Heart left ventricle (tissue), 16 donors: ENCODE measurements at regions not wholly inside any gene's neighbourhood (a gene's known extent, or its start where the extent isn't known, plus 50 kb on each side); places are given as distances from the start of the nearest gene placed in this dataset.
"Not testable (repeated sequence)": the region's sequence is repeated elsewhere in the genome, so short reads cannot be mapped to it uniquely, and the experiment has no call there.

Source experiments
- ATAC-seq, 4 donors: fragments of 200-7000 bp; cut with Tn5 transposase; one replicate each; pipeline ENCODE4 v1.9.1; 2020 to 2022; ENCODE audit warnings: moderate library complexity in 4 of 4, mild to moderate bottlenecking in 3 of 4, moderate number of reproducible peaks in 1 of 4
- DNase-seq, 5 donors: peaks; one replicate each; pipeline ENCODE4 v3.0.0-alpha.2; 2020
- H3K27ac ChIP-seq, 12 donors: fragments of 200-600 bp; sonication (generic) in 4 of 12; one replicate each; pipeline versions ENCODE4 v1.5.0 to v1.8.0; 2016 to 2022; ENCODE audit warnings: mild to moderate bottlenecking in 2 of 12
- H3K27me3 ChIP-seq, 9 donors: fragments of 200-600 bp; sonication (generic) in 2 of 9; one replicate each; pipeline versions ENCODE4 v1.5.1 to v1.8.0; 2016 to 2022; ENCODE audit warnings: mild to moderate bottlenecking in 3 of 9
- H3K36me3 ChIP-seq, 9 donors: fragments of 200-600 bp; sonication (generic) in 2 of 9; one replicate each; pipeline versions ENCODE4 v1.5.0 to v1.8.0; 2018 to 2022; ENCODE audit warnings: mild to moderate bottlenecking in 2 of 9
- H3K4me1 ChIP-seq, 12 donors: fragments of 200-600 bp; sonication (generic) in 4 of 12; one replicate each; pipeline versions ENCODE4 v1.5.0 to v1.8.0; 2016 to 2022; ENCODE audit warnings: mild to moderate bottlenecking in 3 of 12
- H3K4me3 ChIP-seq, 12 donors: fragments of 200-600 bp; sonication (generic) in 4 of 12; one replicate each; pipeline versions ENCODE4 v1.5.0 to v1.8.0; 2017 to 2022; ENCODE audit warnings: mild to moderate bottlenecking in 9 of 12, moderate library complexity in 4 of 12
- H3K9me3 ChIP-seq, 12 donors: fragments of 200-600 bp; sonication (generic) in 4 of 12; one replicate each; pipeline versions ENCODE4 v1.5.0 to v1.8.0; 2016 to 2022; ENCODE audit warnings: mild to moderate bottlenecking in 1 of 12
- WGBS, 4 donors: extraction: QIAGEN DNeasy Blood & Tissue Kit in 2 of 4; methylation state at CpG; one replicate each; pipeline versions ENCODE4 v1.1.5 to v1.1.7; 2013 to 2018; 5-methylcytosine and 5-hydroxymethylcytosine counted together
- intact Hi-C, 10 donors: fragments of 100-400 bp; cut with DNase I; formaldehyde crosslinking; loops; one replicate each; pipeline versions ENCODE4 v1.11.1 to v1.14.2; 2022
- donor health status: ischemic (EF 13 %, LVEDD 7.1; RV severe dilation, severe dysfunction).
- donor health status: healthy with polysubstance abuse.
- donor health status: DM: no; HTN: yes; CAD: no.
- donor health status: DM: no; HTN: no; CAD: no.
- donor health status: ischemic (EF 25% LVEDD 6.9; RV normal size, moderate dysfunction).
- donor health status: ischemic (EF 25% LVEDD 5.7; RV mildly dilated, moderate dysfunction).
- donor health status: healthy.
- donor health status: DM: yes; HTN: yes; CAD: no.
- donor health status: ischemic (EF 35%, LVEDD 5.7; RV mildly dilated, moderate dysfunction).
- donor health status: nonischemic (EF 11% LVEDD 7.7; RV severe dilation, severe dysfunction).
- donor health status: DM: yes; HTN: yes; CAD: no.
- donor health status: PGD.
- donor health status: ischemic (EF 29% LVEDD 5.4; RV normal size, mild dysfunction).
- donor health status: nonischemic (EF 23%, LVEDD 6.1; RV moderate dilation, normal function).

DNA sequence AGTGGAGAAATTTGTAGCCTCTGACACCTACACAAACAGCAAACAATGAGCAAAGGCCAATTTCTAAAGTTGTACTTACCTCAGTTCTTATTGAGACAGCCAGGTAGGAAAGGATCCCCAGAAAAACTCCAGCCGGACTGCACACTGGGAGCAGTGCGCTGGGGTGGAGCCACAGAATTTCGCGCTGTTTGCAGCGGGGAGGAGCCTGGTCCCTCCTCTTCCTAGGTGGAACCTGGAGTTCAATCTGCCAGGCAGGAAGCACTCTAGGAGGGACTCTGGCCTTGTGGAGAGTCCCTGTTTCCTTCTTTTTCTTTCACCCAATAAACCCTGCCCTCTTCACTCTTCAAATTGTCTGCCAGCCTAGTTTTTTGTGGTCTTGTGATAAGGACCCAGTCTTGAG, 259.9 kb downstream of the ZFY start:
- H3K4me1 ChIP-seq, H3K9me3 ChIP-seq, ATAC-seq, H3K27ac ChIP-seq, H3K4me3 ChIP-seq, H3K27me3 ChIP-seq, intact Hi-C loops, H3K36me3 ChIP-seq, DNase-seq: not testable (repeated sequence)
- 87% methylated on average over 5 of the region's 5 CpGs; no CpG with 5 or more reads in 3 of the 4 donors for WGBS, 4 donors

DNA sequence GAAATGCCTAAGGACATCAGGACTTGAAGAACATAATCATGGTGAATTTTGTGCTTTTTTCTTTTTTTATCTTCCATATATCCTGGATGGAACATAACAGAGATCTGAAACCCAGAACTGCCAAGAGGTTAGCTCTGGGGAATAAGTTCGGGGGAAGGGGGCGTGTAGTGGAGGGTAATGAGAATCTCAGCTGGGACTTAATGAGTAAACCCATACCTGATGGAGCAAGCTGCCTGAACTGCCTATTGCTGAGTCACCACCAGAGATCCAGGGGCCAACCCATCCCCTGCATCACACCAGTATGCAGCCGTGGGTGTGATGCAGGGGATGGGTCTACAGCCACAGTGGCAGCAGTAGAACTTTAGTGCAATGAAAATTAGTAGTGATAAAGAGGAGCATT, 267.1 kb downstream of the ZFY start:
- H3K27me3 ChIP-seq, ATAC-seq, H3K4me1 ChIP-seq, H3K4me3 ChIP-seq, DNase-seq, H3K9me3 ChIP-seq, intact Hi-C loops, H3K36me3 ChIP-seq, H3K27ac ChIP-seq: not testable (repeated sequence)
- 53 to 61% methylated on average over 2 of the region's 3 CpGs; no CpG with 5 or more reads in 2 of the 4 donors for WGBS, 4 donors

DNA sequence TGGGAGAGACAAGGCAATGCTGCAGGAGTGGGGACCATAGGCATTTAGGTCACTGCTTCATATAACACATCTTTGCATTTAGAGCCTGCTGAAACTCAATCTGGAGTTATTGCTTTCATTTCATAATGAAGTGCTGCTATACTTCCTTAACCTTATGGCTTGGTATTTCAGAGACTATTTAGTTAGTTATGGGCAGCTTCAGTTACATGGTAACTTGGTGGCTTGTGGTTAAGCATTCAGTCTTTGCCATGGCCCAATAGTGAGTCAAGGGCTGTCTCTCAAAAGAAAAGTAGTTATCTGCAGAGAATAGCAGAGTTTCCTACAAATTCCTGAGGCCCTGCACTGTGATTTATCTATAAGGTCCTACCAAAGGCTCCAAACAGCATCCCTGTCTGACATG, 271.6 kb downstream of the ZFY start:
- H3K4me3 ChIP-seq, DNase-seq, H3K4me1 ChIP-seq, H3K27ac ChIP-seq, intact Hi-C loops, ATAC-seq, H3K27me3 ChIP-seq, H3K9me3 ChIP-seq, H3K36me3 ChIP-seq: not testable (repeated sequence)

DNA sequence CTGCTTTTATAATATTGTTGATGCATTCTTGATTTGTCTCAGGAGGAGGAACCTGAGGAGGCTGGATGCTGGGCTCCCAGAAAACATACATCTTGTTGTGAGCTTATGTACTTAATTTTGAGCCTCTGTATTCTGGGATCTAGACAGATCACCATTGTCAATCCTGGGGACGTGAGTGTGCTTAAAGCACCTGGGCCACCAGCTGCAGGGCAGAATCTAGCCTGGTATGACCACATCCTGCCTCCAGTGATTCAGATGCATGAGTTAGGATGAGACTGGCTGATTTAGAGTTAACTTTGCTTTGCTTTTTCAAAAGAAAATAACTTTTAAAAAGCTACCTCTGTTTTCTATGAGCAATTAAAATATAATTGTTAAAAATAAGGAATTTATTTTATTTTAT, 278.0 kb downstream of the ZFY start:
- DNase-seq, ATAC-seq, H3K4me3 ChIP-seq, H3K36me3 ChIP-seq, intact Hi-C loops, H3K9me3 ChIP-seq, H3K27ac ChIP-seq, H3K27me3 ChIP-seq, H3K4me1 ChIP-seq: not testable (repeated sequence)
- 18 to 32% methylated on average over 1 of the region's 1 CpG; no CpG with 5 or more reads in 2 of the 4 donors for WGBS, 4 donors

DNA sequence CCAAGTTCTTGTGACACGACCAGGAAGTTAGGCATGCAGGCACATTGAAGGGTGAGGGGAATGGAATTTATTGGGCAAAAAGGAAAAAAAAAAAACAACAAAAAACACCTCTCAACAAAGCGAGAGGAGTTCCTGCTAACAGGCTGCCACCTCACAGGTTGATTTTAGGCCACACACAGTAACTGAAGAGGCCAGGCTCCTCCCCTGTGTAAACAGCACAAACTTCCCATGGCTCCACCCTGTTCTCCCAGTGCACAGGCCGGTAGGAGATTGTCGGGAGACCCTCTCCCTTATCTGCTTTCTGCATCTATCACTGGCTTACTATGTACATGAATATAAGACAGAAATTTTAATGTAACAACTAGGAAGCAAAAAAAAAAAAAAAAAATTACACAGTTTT, 283.0 kb downstream of the ZFY start:
- H3K27me3 ChIP-seq, H3K4me1 ChIP-seq, DNase-seq, H3K9me3 ChIP-seq, H3K27ac ChIP-seq, intact Hi-C loops, H3K36me3 ChIP-seq, H3K4me3 ChIP-seq, ATAC-seq: not testable (repeated sequence)
- 51 to 60% methylated on average over 3 of the region's 4 CpGs; no CpG with 5 or more reads in 2 of the 4 donors for WGBS, 4 donors

DNA sequence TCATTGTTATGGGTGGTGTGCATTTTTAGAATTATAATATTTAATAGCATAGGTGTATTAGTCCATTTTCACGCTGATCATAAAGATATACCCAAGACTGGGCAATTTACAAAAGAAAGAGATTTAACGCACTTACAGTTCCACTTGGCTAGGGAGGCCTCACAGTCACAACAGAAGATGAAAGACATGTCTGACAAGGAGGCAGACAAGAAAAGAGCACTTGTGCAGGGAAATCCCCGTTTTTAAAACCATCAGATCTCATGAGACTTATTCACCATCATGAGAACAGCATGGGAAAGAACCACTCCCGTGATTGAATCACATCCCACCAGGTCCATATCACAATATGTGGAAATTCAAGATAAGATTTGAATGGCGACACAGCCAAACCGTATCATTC, 283.4 kb downstream of the ZFY start:
- H3K36me3 ChIP-seq, H3K4me3 ChIP-seq, DNase-seq, H3K27ac ChIP-seq, H3K9me3 ChIP-seq, H3K27me3 ChIP-seq, intact Hi-C loops, ATAC-seq, H3K4me1 ChIP-seq: not testable (repeated sequence)
- 59 to 66% methylated on average over 6 of the region's 6 CpGs; no CpG with 5 or more reads in 2 of the 4 donors for WGBS, 4 donors

DNA sequence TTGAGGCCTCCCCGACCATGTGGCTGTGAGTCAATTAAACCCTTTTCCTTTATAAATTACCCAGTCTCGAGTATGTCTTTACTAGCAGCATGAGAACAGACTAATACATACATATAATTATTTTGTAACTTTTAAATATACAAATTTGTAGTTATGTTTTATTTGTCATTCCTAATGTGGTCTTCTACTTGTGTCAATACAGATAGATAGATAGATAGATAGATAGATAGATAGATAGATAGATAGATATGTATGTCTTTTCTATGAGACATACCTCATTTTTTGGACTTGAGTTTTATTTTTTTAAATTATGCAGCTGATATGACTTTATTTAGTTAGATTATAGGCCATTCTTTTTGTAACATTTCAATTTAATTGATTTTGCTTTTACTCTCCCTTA, 316.0 kb upstream of the TGIF2LY start:
- DNase-seq, H3K4me1 ChIP-seq, H3K4me3 ChIP-seq, H3K27ac ChIP-seq, intact Hi-C loops, H3K27me3 ChIP-seq, ATAC-seq, H3K36me3 ChIP-seq, H3K9me3 ChIP-seq: not testable (repeated sequence)
- 55 to 62% methylated on average over 2 of the region's 2 CpGs; no CpG with 5 or more reads in 2 of the 4 donors for WGBS, 4 donors

DNA sequence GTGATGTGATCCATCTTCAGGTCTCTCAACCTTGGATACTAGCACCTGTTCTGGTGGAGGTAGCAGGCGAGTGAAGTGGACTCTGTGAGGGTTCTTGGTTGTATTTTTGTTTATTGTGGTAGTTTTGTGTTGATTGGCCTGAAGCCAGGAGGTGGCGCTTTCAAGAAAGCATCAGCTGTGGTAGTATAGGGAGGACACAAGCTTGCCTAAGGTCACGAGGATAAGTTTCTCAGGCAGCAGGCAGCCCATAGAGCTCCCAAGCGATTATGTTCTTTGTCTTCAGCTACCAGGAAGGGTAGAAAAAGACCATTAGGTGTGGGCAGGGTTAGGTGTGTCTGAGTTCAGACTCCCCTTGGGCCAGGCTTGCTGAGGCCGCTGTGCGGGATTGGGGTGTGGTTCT, 290.8 kb upstream of the TGIF2LY start:
- intact Hi-C loops, ATAC-seq, H3K4me1 ChIP-seq, H3K27me3 ChIP-seq, H3K36me3 ChIP-seq, DNase-seq, H3K9me3 ChIP-seq, H3K4me3 ChIP-seq, H3K27ac ChIP-seq: not testable (repeated sequence)
- WGBS, 4 donors, result 39 to 70% methylated on average over 6 of the region's 6 CpGs; no CpG with 5 or more reads in 2 of the 4 donors

DNA sequence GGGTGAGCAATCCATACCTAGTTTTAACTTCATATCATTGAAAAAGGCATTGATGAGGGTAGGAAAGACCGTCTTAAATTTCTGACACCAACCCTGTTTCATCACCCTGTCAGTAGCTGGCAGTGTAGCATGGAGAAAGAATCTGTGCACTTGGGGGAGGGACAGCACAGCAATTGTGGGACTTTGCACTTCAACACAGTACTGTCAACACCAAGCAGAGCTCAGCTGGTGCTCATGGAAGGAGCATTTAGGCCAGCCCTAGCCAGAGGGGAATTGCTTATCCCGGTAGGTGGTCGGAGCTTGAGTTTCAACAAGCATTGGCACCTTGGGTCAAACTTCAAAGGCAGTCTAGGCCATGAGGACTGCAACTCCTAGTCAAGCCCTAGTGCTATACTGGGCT, 281.6 kb upstream of the TGIF2LY start:
- H3K27me3 ChIP-seq, H3K27ac ChIP-seq, intact Hi-C loops, H3K9me3 ChIP-seq, H3K36me3 ChIP-seq, DNase-seq, ATAC-seq, H3K4me3 ChIP-seq, H3K4me1 ChIP-seq: not testable (repeated sequence)
- 18 to 28% methylated on average over 3 of the region's 3 CpGs; no CpG with 5 or more reads in 2 of the 4 donors for WGBS, 4 donors

DNA sequence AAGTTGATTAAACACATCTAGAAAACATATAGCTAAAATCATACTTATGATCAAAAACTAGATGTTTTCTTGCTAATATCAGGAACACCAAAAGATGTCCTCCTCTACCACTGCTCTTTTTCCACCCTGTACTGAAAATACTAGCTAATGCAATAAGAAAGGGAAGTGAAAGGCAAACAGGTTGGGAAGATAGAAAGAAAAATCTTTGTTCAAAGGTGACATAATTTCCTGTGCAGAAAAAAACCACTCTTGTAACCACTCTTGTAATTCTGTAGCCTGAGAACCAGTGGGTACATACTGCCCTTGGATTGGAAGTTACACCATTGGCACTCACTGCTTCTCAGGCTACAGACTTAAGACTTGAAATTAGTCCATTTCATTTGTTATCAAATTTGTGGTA, 258.9 kb upstream of the TGIF2LY start:
- H3K4me3 ChIP-seq, H3K9me3 ChIP-seq, ATAC-seq, DNase-seq, H3K36me3 ChIP-seq, intact Hi-C loops, H3K27ac ChIP-seq, H3K27me3 ChIP-seq, H3K4me1 ChIP-seq: not testable (repeated sequence)

DNA sequence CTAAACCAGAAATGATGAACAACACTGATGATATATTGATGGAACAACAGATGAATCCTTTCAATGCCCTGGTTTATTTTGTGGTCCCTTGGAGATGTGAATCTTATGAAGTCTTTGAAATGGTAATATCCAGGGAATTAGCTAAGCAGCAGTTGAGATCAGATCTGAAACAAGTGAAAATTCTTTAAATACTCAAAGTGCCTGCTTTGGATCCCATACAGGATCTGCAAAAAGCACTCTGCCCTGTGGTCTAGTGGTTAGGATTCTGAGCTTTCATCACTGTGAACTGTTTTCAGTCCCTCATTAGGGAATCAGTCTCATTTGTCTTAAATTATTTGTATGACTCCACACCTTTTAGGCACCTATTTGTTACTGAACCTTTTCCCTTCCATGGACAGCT, 211.3 kb upstream of the TGIF2LY start:
- H3K27me3 ChIP-seq, H3K4me1 ChIP-seq, H3K27ac ChIP-seq, H3K9me3 ChIP-seq, H3K4me3 ChIP-seq, intact Hi-C loops, ATAC-seq, DNase-seq, H3K36me3 ChIP-seq: not testable (repeated sequence)

DNA sequence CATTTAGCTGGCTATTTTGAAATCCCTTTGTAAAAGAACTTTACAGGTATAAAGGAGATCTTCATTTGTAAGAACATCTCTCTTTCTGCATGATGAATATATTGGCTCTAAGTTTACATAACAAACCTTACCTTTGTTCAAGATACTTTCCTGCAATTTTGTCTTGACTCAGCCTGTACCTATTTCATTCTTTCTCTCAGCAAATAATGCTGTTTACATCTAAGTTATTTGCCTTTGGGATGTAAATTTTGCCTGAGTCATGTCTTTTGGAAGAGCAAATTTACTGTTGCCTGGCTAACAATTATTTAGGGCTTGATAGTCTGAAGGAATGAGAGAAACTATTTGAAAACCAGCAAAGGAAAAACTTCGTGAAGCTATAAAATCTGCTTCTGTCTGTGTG, 210.4 kb upstream of the TGIF2LY start:
- ATAC-seq, H3K4me3 ChIP-seq, H3K4me1 ChIP-seq, DNase-seq, H3K27ac ChIP-seq, intact Hi-C loops, H3K36me3 ChIP-seq, H3K9me3 ChIP-seq, H3K27me3 ChIP-seq: not testable (repeated sequence)
- 0 to 31% methylated on average over 1 of the region's 1 CpG; no CpG with 5 or more reads in 2 of the 4 donors for WGBS, 4 donors
